ENCODE measurements at regions not wholly inside any gene's neighbourhood (a gene's known extent, or its start where the extent isn't known, plus 50 kb on each side); places are given as distances from the start of the nearest gene placed in this dataset.
"Not testable (repeated sequence)": the region's sequence is repeated elsewhere in the genome, so short reads cannot be mapped to it uniquely, and the experiment has no call there.

- not testable (repeated sequence) for TF ChIP-seq CTCF (IDR thresholded peaks at IDR 0.05; ENCODE audit: low read depth, low read length); POLR2A (IDR thresholded peaks at IDR 0.05; ENCODE audit: extremely low read depth, insufficient read length)
- TF ChIP-seq, protein P1, sequence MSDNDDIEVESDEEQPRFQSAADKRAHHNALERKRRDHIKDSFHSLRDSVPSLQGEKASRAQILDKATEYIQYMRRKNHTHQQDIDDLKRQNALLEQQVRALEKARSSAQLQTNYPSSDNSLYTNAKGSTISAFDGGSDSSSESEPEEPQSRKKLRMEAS (IDR thresholded peaks at IDR 0.05; ENCODE audit: low read depth, low read length): not testable (repeated sequence)
Observed at GRCh38 chr1:206351276-206352052, 118.8 kb upstream of the IKBKE start.

Data from NB4 (cell line).